ENCODE measurements at regions not wholly inside any gene's neighbourhood (a gene's known extent, or its start where the extent isn't known, plus 50 kb on each side); places are given as distances from the start of the nearest gene placed in this dataset.

DNA sequence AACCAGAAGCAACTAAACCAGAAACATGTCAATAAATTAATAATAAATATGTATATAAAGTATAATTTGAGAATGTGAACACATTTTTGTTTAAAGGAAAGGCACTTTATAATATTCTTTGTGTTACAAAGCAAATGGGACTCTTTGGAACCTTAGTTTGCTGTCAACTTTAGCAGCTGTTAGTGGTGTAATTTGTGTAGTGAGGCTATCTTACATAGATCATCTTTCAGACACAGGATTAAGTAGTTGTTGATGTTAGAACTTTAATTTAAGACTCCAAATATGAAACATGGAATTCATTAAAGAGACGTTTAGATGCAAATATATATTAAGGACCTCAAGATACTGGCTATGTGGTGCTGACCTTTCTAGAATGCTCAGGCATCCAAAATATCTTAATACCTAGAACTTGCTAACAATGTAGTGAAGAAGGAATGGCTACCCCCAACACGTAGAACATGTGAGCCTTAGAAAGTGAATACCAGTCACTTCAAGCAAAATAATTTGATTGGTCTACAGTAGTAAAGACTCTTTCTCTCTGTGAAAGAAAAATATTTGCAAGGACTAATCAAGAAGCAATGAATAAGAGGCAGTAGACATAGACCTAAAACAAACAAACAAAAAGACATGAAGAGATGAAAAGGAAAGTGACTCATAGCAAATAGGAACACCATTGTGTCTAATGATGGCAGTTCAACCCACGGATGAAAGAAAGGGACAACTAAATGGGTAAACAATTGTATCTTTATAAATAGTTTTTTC, 811.4 kb downstream of the USP25 start:
- POLR2A ChIA-PET = no interaction called here

DNA sequence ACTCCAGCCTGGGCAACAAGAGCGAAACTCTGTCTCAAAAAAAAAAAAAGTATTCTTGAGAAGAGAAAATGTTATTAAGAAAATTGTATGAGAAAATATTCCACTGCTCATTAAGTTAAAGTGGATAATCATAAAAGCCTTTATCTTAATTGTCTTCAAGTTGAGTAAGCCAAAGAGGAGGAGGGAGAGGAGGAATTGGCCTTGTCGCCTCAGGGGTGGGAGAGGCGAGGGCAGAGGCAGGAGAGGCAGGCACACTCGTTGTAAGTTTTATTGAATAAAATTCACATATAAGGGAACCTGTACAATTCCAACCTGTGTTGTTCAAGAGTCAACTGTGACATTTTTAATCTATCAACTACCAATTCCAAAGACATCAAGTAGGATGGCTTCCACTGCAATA, 820.3 kb downstream of the USP25 start:
- Mint-ChIP-seq H3K9me3 (peaks cover 2% of the 10 kb centered on the region), H3K36me3 (ENCODE audit: low read depth) (no peaks in the 10 kb centered on the region), H3K4me3 (no peak overlapping the region), H3K27ac (no peak overlapping the region), H3K4me1 (no peaks in the 10 kb centered on the region), H3K27me3 (no peaks in the 10 kb centered on the region)
- DNase-seq = no peak
- ChIA-PET POLR2A (no interaction called here), CTCF (no interaction called here)

More for the DNA sequence above, 811.4 kb downstream of the USP25 start:
- no peak overlapping the region for H3K4me3 Mint-ChIP-seq
- no peaks in the 10 kb centered on the region for H3K27me3 Mint-ChIP-seq
- H3K9me3 Mint-ChIP-seq = no peaks in the 10 kb centered on the region
- CTCF ChIA-PET = no interaction called here
- H3K4me1 Mint-ChIP-seq = no peaks in the 10 kb centered on the region
- no peak overlapping the region for H3K27ac Mint-ChIP-seq
- DNase-seq = no peak
- H3K36me3 Mint-ChIP-seq (ENCODE audit: low read depth) = no peaks in the 10 kb centered on the region

DNA sequence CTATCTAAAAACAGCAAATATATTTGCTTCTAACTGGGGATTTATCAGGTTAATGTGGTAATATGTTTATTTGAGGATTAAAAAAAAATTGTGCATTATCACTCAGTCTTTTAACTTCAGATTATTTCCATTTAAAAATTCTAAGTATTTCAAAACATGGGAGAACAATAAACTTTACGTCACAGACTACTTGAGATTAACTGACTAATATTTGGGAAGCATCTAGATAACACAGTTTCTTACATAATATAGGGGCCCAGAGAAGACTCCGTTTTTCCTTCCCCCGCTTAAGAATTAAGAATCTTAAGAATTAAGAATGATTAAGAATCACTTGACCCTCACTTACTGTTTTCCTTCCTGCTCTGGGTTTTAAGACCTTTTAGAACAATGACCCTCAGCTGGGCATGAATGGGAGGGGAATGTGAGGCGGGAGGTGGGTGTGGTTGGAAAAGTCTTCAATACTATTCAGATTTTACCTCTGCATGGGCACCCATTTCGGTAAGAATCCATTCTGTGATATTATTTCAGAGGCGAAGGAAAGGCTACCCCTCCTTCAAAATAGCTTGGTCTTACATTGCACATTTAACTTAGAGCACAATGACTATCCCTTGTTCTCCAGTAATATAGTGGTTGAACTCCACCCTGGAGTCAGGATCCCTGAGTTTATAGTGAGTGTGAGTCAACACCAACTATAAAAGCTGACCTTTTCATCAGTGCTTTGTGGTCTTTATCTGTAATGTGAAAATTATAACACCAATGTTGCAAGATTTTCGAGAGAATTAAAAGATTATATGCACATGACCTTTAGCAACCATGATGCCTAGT, 821.3 kb downstream of the USP25 start:
- Mint-ChIP-seq H3K36me3 (ENCODE audit: low read depth) (no peaks in the 10 kb centered on the region), H3K4me1 (no peaks in the 10 kb centered on the region), H3K27me3 (no peaks in the 10 kb centered on the region), H3K27ac (no peak overlapping the region), H3K4me3 (no peak overlapping the region), H3K9me3 (peaks cover 4% of the 10 kb centered on the region)
- ChIA-PET CTCF (no interaction called here), POLR2A (no interaction called here)
- no peak for DNase-seq

GRCh38 chr21:16552880-16553279, 823.1 kb downstream of the USP25 start:
- Mint-ChIP-seq H3K27ac (no peak overlapping the region), H3K4me3 (no peak overlapping the region), H3K27me3 (no peaks in the 10 kb centered on the region), H3K36me3 (ENCODE audit: low read depth) (no peaks in the 10 kb centered on the region), H3K9me3 (peaks cover 4% of the 10 kb centered on the region), H3K4me1 (no peaks in the 10 kb centered on the region)
- no peak for DNase-seq
- ChIA-PET CTCF (no interaction called here), POLR2A (no interaction called here)

DNA sequence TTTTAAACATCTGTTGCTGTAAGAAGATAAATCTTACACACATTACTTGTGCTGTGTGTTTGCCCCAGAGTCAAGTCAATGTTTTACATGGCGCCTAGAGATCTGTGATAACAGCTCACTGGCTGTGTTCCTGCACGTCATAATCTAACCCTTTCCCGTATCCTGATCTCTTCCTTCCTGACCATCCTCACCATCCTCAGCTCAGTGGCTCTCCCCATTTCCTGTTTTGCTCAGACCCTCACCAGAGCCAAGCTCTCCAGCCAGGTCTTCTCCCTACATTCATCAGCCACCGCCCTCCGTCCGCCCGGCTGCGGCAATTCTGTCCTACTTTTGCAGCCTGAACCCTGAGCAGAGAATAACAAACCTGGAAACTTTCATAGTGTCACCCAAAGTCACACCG, 824.7 kb downstream of the USP25 start:
- ChIA-PET CTCF (interaction anchor here (0.6 kb wide), 1 partner anchor 61 kb away, joined by 4 read pairs; no protein-coding TSS in a partner anchor), POLR2A (no interaction called here)
- no peak overlapping the region for H3K27ac Mint-ChIP-seq
- H3K36me3 Mint-ChIP-seq (ENCODE audit: low read depth) = no peaks in the 10 kb centered on the region
- H3K27me3 Mint-ChIP-seq = no peaks in the 10 kb centered on the region
- H3K4me1 Mint-ChIP-seq = no peaks in the 10 kb centered on the region
- no peak overlapping the region for H3K4me3 Mint-ChIP-seq
- peaks cover 4% of the 10 kb centered on the region for H3K9me3 Mint-ChIP-seq
- DNase-seq = no peak

DNA sequence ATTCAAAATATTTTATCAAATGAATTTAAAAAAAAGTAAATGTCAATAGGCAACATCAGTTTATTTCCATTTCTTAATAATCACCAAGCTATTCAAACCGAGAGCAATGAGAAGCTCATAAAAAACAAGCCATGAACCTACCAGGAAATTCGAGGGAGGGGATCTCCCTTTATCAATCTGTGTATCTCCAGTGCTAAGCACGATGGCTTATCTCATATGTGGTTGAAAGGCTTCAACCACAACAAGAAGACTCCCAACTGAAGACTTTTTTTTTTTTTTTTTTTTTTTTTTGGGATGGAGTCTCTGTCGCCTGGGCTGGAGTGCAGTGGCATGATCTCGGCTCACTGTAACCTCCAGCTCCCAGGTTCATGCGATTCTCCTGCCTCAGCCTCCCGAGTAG, 833.3 kb downstream of the USP25 start:
- POLR2A ChIA-PET = no interaction called here
- H3K36me3 Mint-ChIP-seq (ENCODE audit: low read depth) = no peaks in the 10 kb centered on the region

GRCh38 chr21:16563795-16564194, 834.0 kb downstream of the USP25 start:
- Mint-ChIP-seq H3K36me3 (ENCODE audit: low read depth) (no peaks in the 10 kb centered on the region), H3K27ac (no peak overlapping the region), H3K4me1 (no peaks in the 10 kb centered on the region), H3K27me3 (no peaks in the 10 kb centered on the region), H3K4me3 (no peak overlapping the region), H3K9me3 (no peaks in the 10 kb centered on the region)
- POLR2A ChIA-PET = interaction anchor here (0.6 kb wide), 1 partner anchor 560 kb away, joined by 3 read pairs; no protein-coding TSS in a partner anchor
- CTCF ChIA-PET = no interaction called here
- no peak for DNase-seq

More for the DNA sequence above, 833.3 kb downstream of the USP25 start:
- Mint-ChIP-seq H3K9me3 (no peaks in the 10 kb centered on the region), H3K4me1 (no peaks in the 10 kb centered on the region), H3K27me3 (no peaks in the 10 kb centered on the region), H3K27ac (no peak overlapping the region), H3K4me3 (no peak overlapping the region)
- no peak for DNase-seq
- CTCF ChIA-PET = no interaction called here

DNA sequence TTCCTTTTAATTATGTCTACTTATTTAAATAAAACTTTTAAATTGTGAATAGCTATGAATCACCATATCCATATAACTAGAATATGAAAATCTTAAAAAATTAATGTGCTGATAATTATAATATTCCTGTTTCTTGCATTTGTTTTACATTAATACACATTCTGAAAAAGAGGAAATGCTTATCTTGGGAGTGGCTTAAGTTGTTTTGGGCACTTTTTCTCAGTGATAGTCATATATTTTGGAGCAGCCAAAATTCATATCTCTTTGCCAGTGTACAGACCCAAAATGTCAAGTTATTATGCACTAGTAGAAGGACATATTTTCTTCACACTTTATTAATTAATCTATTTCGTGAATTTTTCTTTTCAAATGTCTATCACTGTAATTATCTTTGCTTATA, 838.5 kb downstream of the USP25 start:
- POLR2A ChIA-PET = no interaction called here
- no peak for DNase-seq
- Mint-ChIP-seq H3K27ac (no peak overlapping the region), H3K4me3 (no peak overlapping the region), H3K27me3 (no peaks in the 10 kb centered on the region), H3K36me3 (ENCODE audit: low read depth) (no peaks in the 10 kb centered on the region), H3K9me3 (no peaks in the 10 kb centered on the region), H3K4me1 (no peaks in the 10 kb centered on the region)
- CTCF ChIA-PET = no interaction called here

DNA sequence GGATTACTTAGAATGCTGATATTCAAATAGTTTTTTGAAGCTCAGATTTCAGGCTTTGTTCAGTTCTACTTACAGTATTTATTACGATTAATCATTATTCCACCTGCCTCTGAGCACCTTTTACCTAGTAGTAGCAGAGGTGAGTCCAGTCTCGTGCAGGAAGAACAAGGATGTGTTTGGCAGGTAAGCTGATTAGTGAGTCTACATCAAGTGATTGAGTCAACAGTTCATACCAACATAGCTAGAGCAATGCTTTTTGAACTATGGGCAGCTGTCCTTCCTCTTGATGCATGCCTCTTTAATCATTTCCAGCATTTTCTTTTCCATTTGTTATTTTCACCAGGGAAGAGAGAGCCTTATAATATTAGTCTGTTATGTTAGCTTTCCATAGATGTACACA, 838.9 kb downstream of the USP25 start:
- H3K36me3 Mint-ChIP-seq (ENCODE audit: low read depth) = no peaks in the 10 kb centered on the region
- no peaks in the 10 kb centered on the region for H3K9me3 Mint-ChIP-seq
- no peak for DNase-seq
- POLR2A ChIA-PET = no interaction called here
- no peaks in the 10 kb centered on the region for H3K4me1 Mint-ChIP-seq
- H3K27ac Mint-ChIP-seq = no peak overlapping the region
- CTCF ChIA-PET = no interaction called here
- no peak overlapping the region for H3K4me3 Mint-ChIP-seq
- H3K27me3 Mint-ChIP-seq = no peaks in the 10 kb centered on the region

- H3K9me3 Mint-ChIP-seq = no peaks in the 10 kb centered on the region
- ChIA-PET CTCF (no interaction called here), POLR2A (no interaction called here)
- H3K27ac Mint-ChIP-seq = no peak overlapping the region
- no peak for DNase-seq
- H3K4me3 Mint-ChIP-seq = no peak overlapping the region
- no peaks in the 10 kb centered on the region for H3K27me3 Mint-ChIP-seq
- H3K4me1 Mint-ChIP-seq = no peaks in the 10 kb centered on the region
- H3K36me3 Mint-ChIP-seq (ENCODE audit: low read depth) = no peaks in the 10 kb centered on the region
Observed at GRCh38 chr21:16569679-16570078, 839.9 kb downstream of the USP25 start.

GRCh38 chr21:16570171-16570570, 840.4 kb downstream of the USP25 start:
- H3K27ac Mint-ChIP-seq = no peak overlapping the region
- no peaks in the 10 kb centered on the region for H3K36me3 Mint-ChIP-seq (ENCODE audit: low read depth)
- H3K4me3 Mint-ChIP-seq = no peak overlapping the region
- DNase-seq = no peak
- H3K27me3 Mint-ChIP-seq = no peaks in the 10 kb centered on the region
- H3K9me3 Mint-ChIP-seq = no peaks in the 10 kb centered on the region
- ChIA-PET CTCF (no interaction called here), POLR2A (no interaction called here)
- no peaks in the 10 kb centered on the region for H3K4me1 Mint-ChIP-seq

DNA sequence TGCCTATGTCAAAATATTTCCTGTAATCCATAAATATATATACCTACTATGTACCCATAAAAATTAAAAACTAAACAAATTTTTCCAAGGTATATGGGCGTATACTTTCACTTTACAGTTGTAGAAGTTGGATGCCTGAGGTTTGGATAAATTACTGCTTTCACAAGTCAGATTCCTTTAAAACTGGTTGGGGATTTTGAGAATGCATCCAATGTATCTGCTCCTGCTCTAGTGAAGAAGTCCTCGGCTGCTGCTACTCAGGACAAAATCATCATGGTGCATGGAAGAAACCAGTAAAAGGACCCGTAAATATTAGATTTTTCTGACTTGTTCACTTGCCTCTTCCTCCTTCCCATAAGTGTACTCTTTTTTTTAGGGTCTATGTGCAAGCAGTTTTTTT, 841.1 kb downstream of the USP25 start:
- ChIA-PET CTCF (no interaction called here), POLR2A (no interaction called here)
- no peaks in the 10 kb centered on the region for H3K4me1 Mint-ChIP-seq
- no peaks in the 10 kb centered on the region for H3K36me3 Mint-ChIP-seq (ENCODE audit: low read depth)
- H3K9me3 Mint-ChIP-seq = no peaks in the 10 kb centered on the region
- H3K4me3 Mint-ChIP-seq = no peak overlapping the region
- no peaks in the 10 kb centered on the region for H3K27me3 Mint-ChIP-seq
- no peak overlapping the region for H3K27ac Mint-ChIP-seq
- DNase-seq = no peak

- Mint-ChIP-seq H3K36me3 (ENCODE audit: low read depth) (no peaks in the 10 kb centered on the region), H3K4me1 (no peaks in the 10 kb centered on the region), H3K9me3 (no peaks in the 10 kb centered on the region), H3K27ac (no peak overlapping the region), H3K4me3 (no peak overlapping the region), H3K27me3 (no peaks in the 10 kb centered on the region)
- ChIA-PET CTCF (no interaction called here), POLR2A (no interaction called here)
- no peak for DNase-seq
Observed at GRCh38 chr21:16571594-16571993, 841.8 kb downstream of the USP25 start.

DNA sequence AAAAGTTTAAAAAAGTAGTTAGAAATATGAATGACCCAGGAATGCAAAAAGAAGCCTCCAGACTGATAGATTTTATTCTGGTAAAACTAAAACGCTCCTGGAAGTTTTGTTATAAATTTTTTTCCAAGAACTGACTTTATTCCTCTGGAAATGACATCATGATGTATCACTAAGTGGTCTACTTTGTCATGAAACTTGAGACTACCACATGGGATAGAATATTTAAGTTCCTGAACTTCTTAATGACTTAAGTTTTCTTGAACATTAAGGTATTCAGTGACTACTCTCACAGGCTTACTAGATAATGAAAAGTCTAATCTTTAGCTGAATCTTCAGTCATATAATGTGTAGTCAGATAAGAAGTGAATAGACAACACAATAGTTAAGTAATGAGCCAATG, 842.2 kb downstream of the USP25 start:
- Mint-ChIP-seq H3K4me3 (no peak overlapping the region), H3K9me3 (no peaks in the 10 kb centered on the region), H3K4me1 (no peaks in the 10 kb centered on the region), H3K27ac (no peak overlapping the region), H3K27me3 (no peaks in the 10 kb centered on the region), H3K36me3 (ENCODE audit: low read depth) (no peaks in the 10 kb centered on the region)
- DNase-seq = no peak
- CTCF ChIA-PET = no interaction called here
- POLR2A ChIA-PET = no interaction called here
